Epithelial cell of proximal tubule (primary cell): ENCODE measurements at regions not wholly inside any gene's neighbourhood (a gene's known extent, or its start where the extent isn't known, plus 50 kb on each side); places are given as distances from the start of the nearest gene placed in this dataset.

Experiments
- DNase-seq: peaks from one replicate; pipeline ENCODE4 v3.0.0-alpha.2; 2011; ENCODE audit warnings: low read depth
- H3K4me3 ChIP-seq: 2 replicates; pipeline ENCODE4 v1.5.1; 2011; ENCODE audit warnings: low read depth, mild to moderate bottlenecking, low read length
- TF ChIP-seq, protein P1 (sequence below): conservative IDR thresholded peaks from 2 replicates; pipeline ENCODE4 v1.5.1; 2012; ENCODE audit warnings: low read depth, mild to moderate bottlenecking, low read length

DNA sequence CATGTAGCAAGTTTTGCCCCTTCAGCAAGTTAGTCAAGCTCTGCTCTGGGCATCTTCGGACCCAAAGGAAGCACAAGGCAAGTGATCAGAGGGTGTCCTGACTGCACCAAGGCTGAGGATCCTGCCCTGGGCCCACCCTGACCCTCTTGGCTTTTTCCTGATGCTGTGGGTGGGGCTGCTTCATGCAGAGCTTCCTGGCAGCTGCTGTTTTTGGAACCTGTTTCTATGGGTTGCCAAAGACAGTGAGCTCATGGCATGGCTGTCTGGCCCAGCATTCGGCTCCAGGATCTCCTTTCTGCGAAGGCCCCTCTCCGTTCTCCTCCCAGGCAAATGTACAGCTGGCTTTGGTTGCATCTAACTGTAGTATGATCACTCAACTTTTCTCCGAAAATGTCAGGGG is 497.9 kb downstream of the ARHGEF28 start:
- no peak overlapping the region for H3K4me3 ChIP-seq
- TF ChIP-seq, protein P1, sequence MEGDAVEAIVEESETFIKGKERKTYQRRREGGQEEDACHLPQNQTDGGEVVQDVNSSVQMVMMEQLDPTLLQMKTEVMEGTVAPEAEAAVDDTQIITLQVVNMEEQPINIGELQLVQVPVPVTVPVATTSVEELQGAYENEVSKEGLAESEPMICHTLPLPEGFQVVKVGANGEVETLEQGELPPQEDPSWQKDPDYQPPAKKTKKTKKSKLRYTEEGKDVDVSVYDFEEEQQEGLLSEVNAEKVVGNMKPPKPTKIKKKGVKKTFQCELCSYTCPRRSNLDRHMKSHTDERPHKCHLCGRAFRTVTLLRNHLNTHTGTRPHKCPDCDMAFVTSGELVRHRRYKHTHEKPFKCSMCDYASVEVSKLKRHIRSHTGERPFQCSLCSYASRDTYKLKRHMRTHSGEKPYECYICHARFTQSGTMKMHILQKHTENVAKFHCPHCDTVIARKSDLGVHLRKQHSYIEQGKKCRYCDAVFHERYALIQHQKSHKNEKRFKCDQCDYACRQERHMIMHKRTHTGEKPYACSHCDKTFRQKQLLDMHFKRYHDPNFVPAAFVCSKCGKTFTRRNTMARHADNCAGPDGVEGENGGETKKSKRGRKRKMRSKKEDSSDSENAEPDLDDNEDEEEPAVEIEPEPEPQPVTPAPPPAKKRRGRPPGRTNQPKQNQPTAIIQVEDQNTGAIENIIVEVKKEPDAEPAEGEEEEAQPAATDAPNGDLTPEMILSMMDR = no peak
- no peak for DNase-seq

DNA sequence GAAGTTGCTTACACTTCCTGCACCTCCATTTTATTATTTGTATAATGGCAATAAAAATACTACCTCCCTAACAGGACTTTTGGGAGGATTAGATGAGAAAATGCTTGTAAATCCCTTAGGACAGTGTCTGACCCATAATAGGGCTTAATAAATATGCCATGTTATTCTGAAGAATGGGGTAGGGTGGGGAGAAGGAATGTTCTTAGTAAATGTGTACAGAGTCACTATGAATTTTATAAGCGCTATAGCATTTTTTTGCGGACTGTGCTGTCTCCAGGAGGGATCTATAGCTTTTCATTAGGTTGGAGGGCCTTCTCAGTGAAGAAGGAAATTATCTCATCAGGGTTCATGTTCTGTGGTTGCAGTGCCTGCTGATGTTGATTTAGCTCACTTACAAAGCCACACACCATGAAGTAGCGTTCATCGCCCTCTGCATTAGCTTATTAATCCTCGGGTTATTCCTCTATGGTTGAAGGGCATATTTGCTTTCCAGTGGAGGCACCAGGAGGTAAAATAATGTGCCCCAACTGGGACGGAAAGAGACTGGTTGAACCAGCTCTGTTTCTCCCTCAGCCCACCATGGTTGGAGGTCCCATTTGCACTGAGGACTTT is 497.1 kb downstream of the ARHGEF28 start:
- DNase-seq = no peak
- no peak overlapping the region for H3K4me3 ChIP-seq
- TF ChIP-seq, protein P1 = no peak

DNA sequence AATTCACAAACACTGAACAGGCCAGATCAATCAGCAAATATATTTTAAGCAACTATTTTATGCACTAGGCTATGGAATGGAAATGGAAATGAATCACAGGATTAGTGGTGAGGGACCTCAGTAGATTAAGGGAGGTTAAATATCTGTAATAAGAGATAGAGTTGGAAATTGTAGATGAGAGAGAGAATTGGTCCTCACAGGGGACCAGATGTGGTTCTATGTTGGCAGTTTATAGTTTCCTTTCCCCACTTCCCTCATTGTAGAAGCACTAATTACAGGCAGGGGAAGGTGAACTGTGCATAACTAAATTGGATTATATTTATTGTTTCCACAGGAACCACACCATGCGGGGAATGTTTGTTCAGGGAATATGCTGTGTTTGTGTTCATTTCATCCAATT is 496.2 kb downstream of the ARHGEF28 start:
- DNase-seq = no peak
- TF ChIP-seq, protein P1 = no peak
- H3K4me3 ChIP-seq = no peak overlapping the region

DNA sequence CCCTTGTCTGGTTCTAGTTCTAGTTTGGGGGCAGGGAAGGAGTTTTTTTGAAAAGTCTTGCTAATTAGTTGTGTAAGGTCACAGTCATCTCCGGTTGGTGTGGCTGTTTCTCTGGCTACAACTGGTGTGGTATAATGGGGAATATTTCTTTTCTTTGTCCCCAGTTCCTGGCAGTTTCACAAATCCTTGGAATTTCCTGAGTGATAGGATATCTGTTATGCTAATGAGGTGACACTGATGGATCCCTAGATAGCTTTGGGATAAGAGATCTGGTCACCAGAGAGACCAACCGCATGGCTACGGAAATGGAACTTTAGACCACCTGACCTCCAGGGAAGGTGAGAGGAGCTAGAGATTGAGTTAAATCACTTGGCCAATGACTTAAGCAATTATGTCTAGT is 494.6 kb downstream of the ARHGEF28 start:
- TF ChIP-seq, protein P1 = no peak
- no peak overlapping the region for H3K4me3 ChIP-seq
- DNase-seq = no peak

DNA sequence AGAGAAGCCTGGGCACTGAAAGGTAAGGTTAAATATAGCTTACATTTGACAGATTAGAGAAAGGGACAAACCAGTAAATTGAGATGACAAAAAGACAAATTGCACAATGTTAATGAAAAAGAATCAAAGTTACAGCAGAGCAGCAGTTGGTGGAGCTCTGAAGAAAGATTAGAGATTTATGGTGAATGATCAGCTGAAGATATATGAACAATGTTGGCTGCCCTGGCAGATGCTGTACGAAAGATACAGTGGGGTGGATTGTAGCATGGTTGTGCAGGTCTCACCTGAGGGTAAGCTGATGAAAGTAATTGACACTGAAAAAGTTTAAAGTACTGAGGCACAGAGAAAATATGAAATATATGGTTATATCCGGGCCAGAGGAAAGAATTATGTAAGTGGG is 492.1 kb downstream of the ARHGEF28 start:
- TF ChIP-seq, protein P1 = no peak
- H3K4me3 ChIP-seq = no peak overlapping the region
- no peak for DNase-seq

DNA sequence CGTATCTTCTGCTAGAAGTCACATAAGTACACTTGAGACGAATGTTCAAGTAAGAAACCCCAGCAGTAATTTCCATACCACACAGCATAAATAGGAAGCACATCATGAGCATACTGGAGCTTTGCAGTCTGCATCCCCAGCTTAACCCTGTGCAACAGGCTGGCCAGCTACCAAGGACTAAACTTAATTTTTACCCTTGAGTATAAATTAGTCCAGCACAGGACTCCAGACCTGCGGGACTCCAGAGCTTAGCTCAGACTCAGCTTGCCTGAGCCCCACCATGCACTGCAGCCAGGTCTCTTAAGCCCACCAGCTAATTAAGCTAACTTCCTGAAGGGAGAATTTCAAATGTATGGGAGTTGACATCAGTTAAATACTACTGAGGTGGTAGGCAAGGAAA is 491.0 kb downstream of the ARHGEF28 start:
- TF ChIP-seq, protein P1 = no peak
- no peak overlapping the region for H3K4me3 ChIP-seq
- DNase-seq = no peak

DNA sequence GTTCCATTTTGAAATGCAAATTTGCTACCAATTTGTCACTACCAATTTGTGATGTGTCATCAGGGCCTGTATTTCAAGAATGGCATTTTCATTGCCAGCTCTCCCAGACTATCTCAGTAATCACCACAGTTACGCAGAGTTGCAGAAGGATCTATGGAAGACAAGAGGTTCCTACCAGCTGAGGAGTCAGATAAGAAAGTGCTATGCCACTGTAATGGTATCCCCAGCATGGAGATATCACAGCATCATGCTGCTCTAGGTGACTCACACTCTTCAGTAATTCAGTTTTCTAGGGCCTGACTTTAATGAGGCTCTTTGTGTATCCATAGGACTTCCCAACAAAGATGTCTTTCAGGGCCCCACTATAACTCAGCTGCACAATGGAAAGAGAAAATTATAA is 490.3 kb downstream of the ARHGEF28 start:
- TF ChIP-seq, protein P1 = no peak
- H3K4me3 ChIP-seq = no peak overlapping the region
- DNase-seq = no peak
